Astrocyte of the cerebellum (primary cell): ENCODE measurements at regions not wholly inside any gene's neighbourhood (a gene's known extent, or its start where the extent isn't known, plus 50 kb on each side); places are given as distances from the start of the nearest gene placed in this dataset.

Source experiments
- DNase-seq: peaks from one replicate; pipeline ENCODE4 v3.0.0-alpha.2; 2011; ENCODE audit warnings: low read depth
- H3K4me3 ChIP-seq: 2 replicates; pipeline ENCODE4 v1.5.1; 2011; ENCODE audit warnings: mild to moderate bottlenecking, low read depth, low read length, moderate library complexity
- in situ Hi-C: cut with HindIII; loops from 2 replicates; pipeline ENCODE4 v1.10.0; 2017; ENCODE audit warnings: low sequenced_read_pairs
- TF ChIP-seq, protein P1 (sequence below): IDR thresholded peaks from 2 replicates; pipeline ENCODE4 v1.5.1; 2012; ENCODE audit warnings: low read length, low read depth, moderate library complexity, mild to moderate bottlenecking; ENCODE audit errors: missing control alignments

DNA sequence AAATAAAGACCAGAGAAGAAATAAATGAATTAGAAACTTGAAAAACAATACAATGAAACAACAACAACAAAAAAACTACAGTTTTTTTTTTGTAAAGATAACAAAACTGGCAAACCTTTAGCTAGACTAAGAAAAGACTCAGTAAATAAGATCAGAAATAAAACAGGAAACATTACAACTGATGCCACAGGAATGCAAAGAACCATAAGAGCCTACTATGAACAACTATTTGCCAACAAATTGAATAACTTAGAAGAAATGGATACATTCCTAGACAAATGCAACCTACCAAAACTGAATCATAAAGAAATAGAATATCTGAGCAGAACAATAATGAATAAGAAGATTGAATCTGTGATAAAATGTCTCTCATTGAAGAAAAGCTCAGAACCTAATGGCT is 742.0 kb downstream of the ADGRL2 start:
- TF ChIP-seq, protein P1, sequence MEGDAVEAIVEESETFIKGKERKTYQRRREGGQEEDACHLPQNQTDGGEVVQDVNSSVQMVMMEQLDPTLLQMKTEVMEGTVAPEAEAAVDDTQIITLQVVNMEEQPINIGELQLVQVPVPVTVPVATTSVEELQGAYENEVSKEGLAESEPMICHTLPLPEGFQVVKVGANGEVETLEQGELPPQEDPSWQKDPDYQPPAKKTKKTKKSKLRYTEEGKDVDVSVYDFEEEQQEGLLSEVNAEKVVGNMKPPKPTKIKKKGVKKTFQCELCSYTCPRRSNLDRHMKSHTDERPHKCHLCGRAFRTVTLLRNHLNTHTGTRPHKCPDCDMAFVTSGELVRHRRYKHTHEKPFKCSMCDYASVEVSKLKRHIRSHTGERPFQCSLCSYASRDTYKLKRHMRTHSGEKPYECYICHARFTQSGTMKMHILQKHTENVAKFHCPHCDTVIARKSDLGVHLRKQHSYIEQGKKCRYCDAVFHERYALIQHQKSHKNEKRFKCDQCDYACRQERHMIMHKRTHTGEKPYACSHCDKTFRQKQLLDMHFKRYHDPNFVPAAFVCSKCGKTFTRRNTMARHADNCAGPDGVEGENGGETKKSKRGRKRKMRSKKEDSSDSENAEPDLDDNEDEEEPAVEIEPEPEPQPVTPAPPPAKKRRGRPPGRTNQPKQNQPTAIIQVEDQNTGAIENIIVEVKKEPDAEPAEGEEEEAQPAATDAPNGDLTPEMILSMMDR: no peak
- no peak for DNase-seq
- no peak overlapping the region for H3K4me3 ChIP-seq
- in situ Hi-C loops: no loop called here

DNA sequence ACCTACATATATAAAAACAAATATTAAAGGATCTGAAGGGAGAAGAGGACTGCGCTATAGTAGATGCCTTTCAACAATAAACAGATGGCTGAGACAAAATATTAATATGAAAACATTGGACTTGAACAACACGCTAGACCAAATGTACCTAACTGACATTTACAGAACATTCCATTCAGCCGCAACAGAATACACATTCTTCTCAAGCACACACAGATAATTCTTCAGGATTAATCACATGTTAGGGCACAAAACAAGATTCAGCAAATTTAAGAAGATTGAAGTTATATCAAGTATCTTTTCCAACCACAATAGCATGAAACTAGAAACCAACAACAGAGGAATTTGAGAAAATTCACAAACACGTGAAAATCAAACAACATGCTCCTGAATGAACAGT is 741.4 kb downstream of the ADGRL2 start:
- in situ Hi-C loops: no loop called here
- TF ChIP-seq, protein P1: no peak
- no peak overlapping the region for H3K4me3 ChIP-seq
- DNase-seq: no peak

DNA sequence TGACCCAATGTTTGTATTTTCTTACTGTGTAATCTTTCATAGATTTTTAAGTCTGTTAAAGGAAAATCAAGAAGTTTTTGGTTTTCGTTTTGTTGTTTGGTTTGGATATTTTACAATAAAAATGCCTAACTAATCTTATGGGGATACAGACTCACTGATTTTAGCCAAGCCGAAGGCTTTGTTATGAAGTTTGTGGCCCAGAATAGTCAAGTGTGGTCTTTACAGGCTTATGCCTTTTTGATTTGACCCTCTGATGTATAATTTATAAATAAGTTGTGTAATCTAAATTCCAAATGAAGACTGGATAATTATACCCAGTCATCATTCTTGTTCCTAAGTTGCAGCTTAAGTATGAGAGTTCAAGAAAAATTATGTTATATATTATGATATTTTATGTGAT is 739.3 kb downstream of the ADGRL2 start:
- DNase-seq: no peak
- TF ChIP-seq, protein P1: no peak
- H3K4me3 ChIP-seq: no peak overlapping the region
- in situ Hi-C loops: no loop called here

DNA sequence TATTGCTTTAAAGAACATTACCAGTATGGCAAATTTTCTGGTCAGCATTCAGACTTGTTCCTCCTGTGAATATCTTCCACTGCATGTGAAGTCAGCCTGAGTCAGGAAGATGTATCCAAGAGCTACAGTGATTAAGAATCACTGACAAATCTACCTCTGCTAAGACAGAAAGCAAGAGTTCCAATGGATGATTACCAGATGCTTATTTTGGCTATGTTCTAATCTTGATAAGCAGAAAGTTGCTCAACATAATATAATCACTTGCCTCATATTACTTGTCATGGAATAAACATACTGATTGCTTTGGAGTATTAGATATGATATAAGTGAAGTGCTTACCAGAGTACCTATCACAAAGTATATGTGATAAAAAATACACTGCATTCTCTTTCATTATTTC is 738.1 kb downstream of the ADGRL2 start:
- no peak for DNase-seq
- H3K4me3 ChIP-seq: no peak overlapping the region
- in situ Hi-C loops: no loop called here
- TF ChIP-seq, protein P1: no peak

DNA sequence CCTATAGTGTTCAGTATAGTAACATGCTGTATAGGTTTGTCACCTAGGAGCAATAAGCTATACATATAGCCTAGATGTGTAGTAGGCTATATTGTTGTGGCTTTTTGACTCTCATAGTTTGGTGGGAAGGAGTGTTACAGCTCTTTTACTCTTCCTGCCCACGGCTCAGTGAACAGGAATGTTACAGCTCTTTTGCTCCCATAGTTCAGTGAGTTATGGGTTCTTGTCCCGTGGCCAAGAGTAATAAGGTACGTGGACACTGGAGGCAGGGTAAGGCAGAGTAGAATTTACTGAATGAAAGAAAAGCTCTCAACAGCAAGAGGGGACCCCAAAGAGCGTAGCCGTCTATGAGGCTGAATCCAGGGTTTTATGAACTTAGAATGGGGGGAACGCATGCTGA is 734.3 kb downstream of the ADGRL2 start:
- TF ChIP-seq, protein P1: no peak
- in situ Hi-C loops: no loop called here
- no peak overlapping the region for H3K4me3 ChIP-seq
- DNase-seq: no peak

DNA sequence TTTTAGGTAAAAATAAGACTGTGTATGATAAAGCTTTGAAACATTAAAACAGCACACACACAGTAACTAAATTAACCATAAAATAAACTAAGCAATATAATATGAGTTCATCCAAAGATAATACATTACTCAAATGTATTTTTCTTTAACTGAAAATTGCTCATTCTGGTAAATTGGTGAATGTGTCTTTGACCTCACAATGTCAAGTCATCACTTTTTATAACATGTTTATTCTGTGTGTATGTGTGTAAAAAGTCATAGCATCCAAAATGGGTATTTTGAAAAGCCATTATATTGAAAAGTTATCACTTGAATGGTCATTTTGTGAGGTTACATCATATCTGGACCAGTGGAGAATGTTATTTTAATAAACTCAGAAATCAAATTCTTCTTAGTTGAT is 724.6 kb downstream of the ADGRL2 start:
- DNase-seq: no peak
- TF ChIP-seq, protein P1: no peak
- in situ Hi-C loops: no loop called here
- no peak overlapping the region for H3K4me3 ChIP-seq

DNA sequence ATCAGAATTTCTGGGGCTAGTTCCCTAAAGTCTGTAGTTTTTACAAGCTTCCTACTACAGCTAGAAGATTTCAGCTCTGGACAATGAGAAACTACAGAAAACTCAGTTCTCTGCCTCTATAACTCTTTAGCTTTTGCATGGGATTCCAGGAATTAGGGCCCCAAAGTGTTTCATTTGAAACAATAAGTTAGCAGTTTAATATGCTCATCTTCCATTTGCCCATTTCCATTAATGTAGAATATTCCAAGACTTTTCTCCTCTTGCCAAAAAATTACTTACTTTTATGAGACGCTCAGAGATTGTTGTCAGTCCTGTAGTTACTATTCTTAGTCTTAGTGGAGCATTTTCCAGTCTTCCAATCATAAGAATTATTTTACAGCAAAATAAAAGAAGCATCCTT is 719.9 kb downstream of the ADGRL2 start:
- TF ChIP-seq, protein P1: no peak
- DNase-seq: no peak
- in situ Hi-C loops: no loop called here
- no peak overlapping the region for H3K4me3 ChIP-seq
